ENCODE measurements at regions not wholly inside any gene's neighbourhood (a gene's known extent, or its start where the extent isn't known, plus 50 kb on each side); places are given as distances from the start of the nearest gene placed in this dataset.
"Not testable (repeated sequence)": the region's sequence is repeated elsewhere in the genome, so short reads cannot be mapped to it uniquely, and the experiment has no call there.

DNA sequence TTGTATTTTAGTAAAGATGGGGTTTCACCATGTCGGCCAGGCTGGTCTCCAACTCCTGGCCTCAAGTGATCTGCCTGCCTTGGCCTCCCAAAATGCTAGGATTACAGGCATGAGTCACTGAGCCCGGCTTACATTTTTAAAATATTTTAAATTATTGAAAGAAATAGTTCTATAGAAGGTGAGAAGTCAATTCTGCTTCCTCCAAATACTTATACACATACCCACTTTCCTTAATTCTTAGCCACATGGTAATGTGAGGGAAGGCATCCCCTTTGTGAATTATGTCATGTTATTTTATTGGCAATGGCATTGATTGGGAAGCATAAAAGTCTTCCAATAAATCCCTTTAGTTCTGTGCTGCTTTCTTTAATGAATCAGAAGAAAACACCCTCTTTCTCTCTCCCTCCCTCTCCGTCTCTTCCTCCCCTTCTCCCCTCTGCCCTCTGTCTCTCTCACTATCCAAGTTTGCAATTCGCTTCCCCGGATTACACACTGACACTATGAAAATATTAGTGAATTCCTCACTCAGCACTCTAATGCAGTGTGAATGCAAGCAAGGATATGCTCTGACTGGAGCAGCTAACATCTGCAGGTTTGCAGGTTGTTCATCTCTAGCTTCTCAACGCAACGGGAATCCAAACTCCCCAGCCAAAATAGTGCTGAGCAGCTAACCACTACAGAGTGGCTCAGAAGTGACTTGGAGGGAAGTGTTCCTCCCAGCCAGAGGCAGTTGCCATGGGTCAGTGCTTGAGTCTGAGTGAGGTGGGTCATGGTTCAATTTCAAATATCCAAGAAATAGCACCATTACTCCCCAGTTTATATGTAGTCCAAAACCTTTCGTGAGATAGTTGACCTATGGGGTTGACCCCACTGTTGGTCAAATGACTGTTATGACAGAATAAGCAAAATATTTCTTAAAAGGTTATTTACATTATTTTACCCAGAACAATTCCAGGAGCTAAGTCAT lies 77.8 kb upstream of the CD55 start:
- no peak for DNase-seq (ENCODE audit: low read depth)

DNA sequence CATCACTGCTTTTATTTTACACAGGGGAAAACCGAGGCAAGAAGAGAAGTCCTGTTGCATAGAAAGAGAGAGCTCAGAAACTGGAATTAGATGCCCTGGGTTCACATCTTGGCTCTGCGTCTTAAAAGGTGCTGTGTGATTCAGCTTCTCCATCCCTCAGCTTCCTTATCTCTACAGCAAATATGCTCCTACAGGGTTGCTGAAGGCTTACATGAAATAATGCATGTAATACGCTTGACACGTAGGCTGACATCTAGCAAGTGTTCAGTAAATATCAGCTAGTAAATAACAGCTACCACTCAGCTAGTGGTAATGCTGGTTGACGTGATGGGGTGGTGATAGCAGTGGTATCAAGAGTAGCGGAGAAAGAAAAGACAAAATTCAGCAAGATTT lies 77.1 kb upstream of the CD55 start:
- DNase-seq (ENCODE audit: low read depth), result no peak

DNA sequence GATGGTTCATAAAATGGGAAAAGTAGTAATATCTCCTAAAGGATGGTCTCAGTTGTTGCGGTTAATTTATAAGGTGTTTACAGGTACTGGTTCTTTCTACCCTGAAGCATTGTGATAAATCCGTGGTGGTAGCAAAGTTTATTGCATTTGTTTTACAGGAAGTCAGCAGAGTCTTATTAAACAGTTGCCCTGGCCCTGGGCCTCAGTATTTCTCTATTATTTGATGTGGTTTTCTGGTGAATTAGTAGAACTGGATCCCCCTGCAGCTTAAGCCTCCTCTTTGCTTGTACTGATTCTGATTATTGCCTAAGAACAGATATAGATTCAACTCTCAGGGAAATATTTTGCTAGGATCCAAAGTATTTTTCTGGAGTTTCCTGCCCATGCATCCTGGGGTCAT lies 76.4 kb upstream of the CD55 start:
- no peak for DNase-seq (ENCODE audit: low read depth)

DNA sequence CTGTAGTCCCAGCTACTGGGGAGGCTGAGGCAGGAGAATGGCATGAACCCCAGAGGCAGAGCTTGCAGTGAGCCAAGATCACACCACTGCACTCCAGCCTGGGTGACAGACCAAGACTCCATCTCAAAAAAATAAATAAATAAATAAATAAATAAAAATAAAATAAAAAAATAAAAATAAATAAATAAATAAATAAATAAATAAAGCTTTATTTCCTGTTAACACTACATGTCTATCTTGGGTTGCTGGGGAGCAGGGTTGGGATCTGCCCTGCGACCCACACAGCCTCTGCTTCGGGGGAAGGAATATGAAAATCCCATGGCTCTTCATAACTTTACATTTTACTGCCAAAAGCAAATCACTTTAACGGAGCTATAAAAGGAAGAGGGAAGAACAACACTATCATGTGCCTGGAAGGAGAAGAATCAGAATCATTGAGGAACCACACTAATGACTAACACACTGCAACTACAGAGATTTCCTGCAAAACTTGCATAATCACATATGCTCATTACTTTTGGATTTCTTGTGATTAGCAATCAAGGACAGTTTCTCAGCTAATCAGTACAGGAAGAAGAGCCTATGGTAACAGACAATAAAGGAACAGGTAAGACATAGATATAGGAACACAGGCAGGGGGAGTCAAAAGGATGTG lies 72.8 kb upstream of the CD55 start:
- no peak for DNase-seq (ENCODE audit: low read depth)

DNA sequence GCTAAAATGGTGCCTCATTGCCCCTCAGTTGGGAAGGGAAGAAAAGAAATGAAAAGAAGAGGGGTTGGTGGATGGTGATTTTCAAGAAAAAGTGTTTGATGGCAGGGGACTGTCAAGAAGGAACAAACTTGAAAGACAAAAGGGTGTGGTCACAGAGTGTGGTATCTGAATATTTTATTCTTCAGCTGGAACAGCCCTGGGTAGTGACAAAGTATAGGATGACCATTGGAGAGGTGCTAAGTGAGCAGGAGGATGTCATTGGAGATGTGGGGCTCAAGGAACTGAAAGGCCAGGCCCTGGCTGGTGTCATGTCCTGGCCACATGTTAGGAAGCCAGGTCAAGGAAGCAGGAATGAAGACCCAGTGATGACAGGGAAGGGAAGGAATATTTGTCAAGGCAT lies 71.0 kb upstream of the CD55 start:
- DNase-seq (ENCODE audit: low read depth), result no peak

DNA sequence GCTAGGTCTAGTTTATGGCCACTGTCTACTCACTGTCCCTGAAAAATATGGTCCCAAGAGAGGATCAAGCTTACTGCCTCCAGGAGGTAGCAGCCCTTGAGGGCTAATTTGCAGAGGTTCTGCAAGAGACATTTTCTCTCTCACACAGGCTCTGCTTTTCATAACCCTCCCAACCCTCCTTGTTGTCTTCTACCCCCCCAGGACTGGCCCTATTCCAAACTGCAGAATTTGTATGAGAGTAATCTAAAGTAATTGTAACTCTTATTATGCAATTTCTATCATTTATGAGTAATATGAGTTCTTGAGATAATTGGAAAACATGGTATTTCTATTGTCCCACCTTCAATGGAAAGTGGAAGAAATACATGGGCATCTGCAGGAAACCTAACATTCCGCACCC lies 70.4 kb upstream of the CD55 start:
- DNase-seq (ENCODE audit: low read depth), result no peak

DNA sequence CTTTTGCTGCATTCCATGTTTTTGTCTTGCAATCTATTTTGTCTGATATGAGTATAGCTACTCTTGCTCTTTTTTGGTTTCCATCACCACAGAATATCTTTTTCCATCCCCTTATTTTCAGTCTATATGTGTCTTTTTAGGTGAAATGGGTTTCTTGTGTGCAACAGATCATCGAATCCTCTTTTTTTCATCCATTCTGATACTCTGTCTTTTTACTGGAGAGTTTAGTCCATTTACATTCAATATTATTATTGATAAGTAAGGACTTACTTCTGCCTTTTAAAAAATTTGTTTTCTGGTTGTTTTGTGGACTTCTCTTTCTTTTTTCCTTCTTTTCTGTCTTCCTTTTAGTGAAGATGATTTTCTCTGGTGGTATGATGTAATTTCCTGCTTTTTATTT lies 64.6 kb upstream of the CD55 start:
- DNase-seq (ENCODE audit: low read depth), result no peak

DNA sequence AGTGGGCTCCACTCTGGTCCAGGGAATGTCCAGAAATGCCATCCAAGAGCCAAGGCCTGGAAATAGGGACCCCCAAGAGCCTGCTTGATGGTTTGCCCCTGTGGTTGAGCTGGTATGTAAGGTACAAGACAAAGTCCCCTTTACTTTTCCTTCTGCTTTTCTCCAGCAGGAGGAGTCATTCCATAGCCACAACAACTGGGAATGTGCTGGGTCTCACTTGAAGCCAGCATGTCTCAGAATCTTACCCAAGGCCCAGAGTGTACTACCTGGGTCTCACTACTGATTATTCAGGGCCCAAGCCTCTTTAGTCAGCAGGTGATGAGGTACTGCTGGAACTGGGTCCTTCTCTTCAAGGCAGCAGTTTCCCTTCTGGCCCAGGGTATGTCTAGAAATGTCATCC lies 62.1 kb upstream of the CD55 start:
- peak; percentile 22 for DNase-seq (ENCODE audit: low read depth)

DNA sequence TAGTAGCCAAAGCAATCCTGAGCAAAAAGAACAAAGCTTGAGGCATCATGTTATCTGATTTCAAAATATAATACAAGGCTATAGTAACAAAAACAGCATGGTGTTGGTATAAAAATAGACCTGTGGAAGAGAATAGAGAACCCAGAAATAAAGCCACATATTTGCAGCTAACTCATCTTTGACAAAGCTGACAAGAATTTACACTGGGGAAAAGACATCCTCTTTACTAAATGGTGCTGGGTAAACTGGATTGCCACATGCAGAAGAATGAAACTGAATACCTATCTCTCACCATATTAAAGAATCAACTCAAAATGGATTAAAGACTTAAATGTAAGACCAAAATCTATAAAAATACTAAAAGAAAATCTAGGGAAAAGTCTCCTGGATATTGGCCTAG lies 59.5 kb upstream of the CD55 start:
- DNase-seq (ENCODE audit: low read depth), result no peak

DNA sequence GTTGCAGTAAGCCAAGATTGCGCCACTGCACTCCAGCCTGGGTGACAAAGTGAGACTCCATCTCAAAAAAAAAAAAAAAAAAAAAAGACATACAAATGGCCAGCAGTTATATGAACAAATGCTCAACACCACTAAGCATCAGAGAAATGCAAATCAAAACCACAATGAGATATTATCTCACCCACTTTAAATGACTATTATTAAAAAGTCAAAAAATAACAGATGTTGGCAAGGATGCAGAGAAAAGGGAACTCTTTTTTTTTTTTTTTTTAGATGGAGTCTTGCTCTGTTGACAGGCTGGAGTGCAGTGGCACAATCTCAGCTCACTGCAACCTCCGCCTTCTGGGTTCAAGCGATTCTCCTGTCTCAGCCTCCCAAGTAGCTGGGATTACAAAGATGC lies 58.6 kb upstream of the CD55 start:
- DNase-seq (ENCODE audit: low read depth), result not testable (repeated sequence)

DNA sequence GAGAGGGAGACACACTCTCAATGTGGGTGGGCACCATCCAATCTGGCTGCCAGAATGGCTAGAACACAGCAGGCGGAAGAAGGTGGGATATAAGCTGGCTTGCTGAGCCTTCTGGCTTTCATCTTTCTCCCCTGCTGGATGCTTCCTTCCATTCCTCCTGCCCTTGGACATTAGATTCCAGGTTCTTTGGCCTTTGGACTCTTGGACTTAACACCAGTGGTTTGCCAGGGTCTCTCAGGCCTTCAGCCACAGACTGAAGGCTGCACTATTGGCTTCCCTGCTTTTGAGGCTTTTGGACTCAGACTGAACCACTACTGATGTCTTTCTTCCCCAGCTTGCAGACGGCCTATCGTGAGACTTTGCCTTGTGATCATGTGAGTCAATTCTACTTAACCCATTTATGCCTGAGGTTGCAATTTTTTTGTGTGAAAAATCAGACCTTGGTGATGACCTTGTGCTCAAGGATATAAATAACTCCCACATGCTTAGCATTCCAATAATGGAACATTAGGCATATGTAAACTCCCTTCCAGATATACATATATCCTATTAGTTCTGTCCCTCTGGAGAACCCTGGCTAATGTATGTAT lies 56.7 kb upstream of the CD55 start:
- no peak for DNase-seq (ENCODE audit: low read depth)

DNA sequence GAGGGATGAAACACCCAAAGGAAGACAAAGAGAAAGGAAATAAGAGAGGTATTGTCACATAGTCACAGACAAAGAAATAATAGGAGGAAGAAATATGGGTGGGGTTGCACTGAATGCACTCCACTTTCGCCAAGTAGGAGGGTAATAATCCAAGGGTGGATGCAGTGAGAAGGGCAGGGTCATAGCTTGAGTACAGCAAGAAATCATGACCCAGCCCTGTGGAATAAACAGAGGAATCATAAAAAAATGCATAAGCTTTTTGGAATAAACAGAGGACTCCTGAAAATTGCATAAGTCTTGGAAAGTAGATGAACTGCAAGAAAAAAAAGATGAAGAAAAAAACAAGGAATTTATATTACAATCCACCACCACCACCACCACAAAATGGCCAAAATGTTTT lies 53.1 kb upstream of the CD55 start:
- DNase-seq (ENCODE audit: low read depth), result no peak

DNA sequence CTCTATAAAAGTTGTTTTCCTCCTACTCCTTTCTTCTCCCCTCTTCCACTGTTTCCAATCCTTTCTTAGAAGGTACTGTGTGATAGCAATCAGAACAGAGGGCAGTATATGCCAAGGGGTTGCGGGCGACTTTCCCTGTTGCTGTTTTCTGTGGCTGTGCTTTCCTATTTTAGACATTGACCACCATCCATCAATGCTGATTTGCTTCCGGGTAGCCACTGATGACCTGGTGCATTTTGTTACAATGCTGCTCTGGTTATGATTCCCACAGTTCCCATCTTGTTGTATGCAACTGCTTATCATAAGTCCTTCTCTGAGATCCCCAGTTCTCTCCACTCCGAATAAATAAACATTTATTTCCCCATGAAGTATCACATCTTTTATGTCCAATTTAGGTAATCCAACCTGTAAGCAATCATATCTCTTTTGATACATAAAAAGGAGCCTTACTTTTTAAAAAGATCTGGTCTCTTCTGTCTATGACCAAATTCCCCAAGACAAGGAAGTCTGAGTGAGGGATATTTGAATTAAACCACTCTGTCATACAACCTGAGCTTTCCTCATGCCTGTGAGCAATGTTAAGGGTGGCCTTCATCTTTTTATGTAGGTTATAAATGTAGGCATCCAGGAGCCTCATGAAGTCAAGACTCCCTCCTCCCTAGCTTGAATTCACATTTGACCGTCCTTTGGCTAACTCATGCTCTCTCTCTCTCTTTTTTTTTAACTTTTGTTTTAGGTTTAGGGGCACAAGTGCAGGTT lies 52.5 kb upstream of the CD55 start:
- no peak for DNase-seq (ENCODE audit: low read depth)

All from myocyte (in vitro differentiated cells).